HepG2 (cell line): ENCODE measurements at regions not wholly inside any gene's neighbourhood (a gene's known extent, or its start where the extent isn't known, plus 50 kb on each side); places are given as distances from the start of the nearest gene placed in this dataset.

Experiments
- AGO2 ChIP-seq: fragments of 200-400 bp; formaldehyde crosslinking; optimal IDR thresholded peaks from 2 replicates; pipeline ENCODE3; 2017; ENCODE audit warnings: mild to moderate bottlenecking, low read depth, low read length, moderate library complexity
- ELF1 ChIP-seq: sonication (generic); formaldehyde crosslinking; IDR thresholded peaks from 2 replicates; pipeline ENCODE4 v1.4.0; 2020; ENCODE audit warnings: missing genetic modification reagents
- EP300 ChIP-seq, 3 experiments: sonication (generic) in 1 of 3; formaldehyde crosslinking in 1 of 3; IDR thresholded peaks; 2 replicates each; pipeline versions ENCODE4 v1.5.1 to v1.6.1; 2011 to 2020; ENCODE audit warnings: low read depth in 2 of 3, low read length in 2 of 3, borderline replicate concordance in 1 of 3, improper control_type of control experiment in 1 of 3, mild to moderate bottlenecking in 1 of 3, missing genetic modification reagents in 1 of 3, moderate library complexity in 1 of 3
- FOXP1 ChIP-seq, 2 experiments: fragments of 450-650 bp in 1 of 2; IDR thresholded peaks; 2 replicates each; pipeline ENCODE4 v1.6.1; 2017 to 2018; ENCODE audit warnings: antibody characterized with exemption in 1 of 2
- JUN ChIP-seq: sonication (generic); formaldehyde crosslinking; IDR thresholded peaks from 2 replicates; pipeline ENCODE4 v1.4.0; 2020; ENCODE audit warnings: mild to moderate bottlenecking, missing genetic modification reagents
- KMT2A ChIP-seq: sonication (generic); formaldehyde crosslinking; IDR thresholded peaks from 2 replicates; pipeline ENCODE4 v1.4.0; 2020; ENCODE audit warnings: missing genetic modification reagents
- MAFF ChIP-seq: IDR thresholded peaks from 2 replicates; pipeline ENCODE4 v1.6.1; 2011; ENCODE audit warnings: low read depth, low read length, improper control_type of control experiment
- MXI1 ChIP-seq: IDR thresholded peaks from 3 replicates; pipeline ENCODE4 v1.6.1; 2012; ENCODE audit warnings: low read depth, low read length, inconsistent platforms, borderline replicate concordance
- MZF1 ChIP-seq: sonication (generic); formaldehyde crosslinking; IDR thresholded peaks from 2 replicates; pipeline ENCODE4 v1.8.1; 2023; ENCODE audit warnings: mild to moderate bottlenecking, missing genetic modification reagents, borderline replicate concordance
- NR2F2 ChIP-seq: IDR thresholded peaks from 2 replicates; pipeline ENCODE4 v1.6.1; 2012; ENCODE audit warnings: low read depth, inconsistent platforms, borderline replicate concordance
- SNAI1 ChIP-seq: sonication (generic); formaldehyde crosslinking; IDR thresholded peaks from 2 replicates; pipeline ENCODE4 v1.5.0; 2020; ENCODE audit warnings: mild to moderate bottlenecking, missing genetic modification reagents, borderline replicate concordance
- ZNF143 ChIP-seq: sonication (generic); formaldehyde crosslinking; IDR thresholded peaks from 2 replicates; pipeline ENCODE4 v1.4.0; 2020; ENCODE audit warnings: missing genetic modification reagents
- ZNF224 ChIP-seq: sonication (generic); formaldehyde crosslinking; IDR thresholded peaks from 2 replicates; pipeline ENCODE4 v1.5.0; 2020; ENCODE audit warnings: mild to moderate bottlenecking, missing genetic modification reagents
- ZNF232 ChIP-seq: sonication (generic); formaldehyde crosslinking; IDR thresholded peaks from 2 replicates; pipeline ENCODE4 v1.4.0; 2020; ENCODE audit warnings: missing genetic modification reagents, borderline replicate concordance
- ZNF30 ChIP-seq: sonication (generic); formaldehyde crosslinking; IDR thresholded peaks from 2 replicates; pipeline ENCODE4 v1.5.0; 2020; ENCODE audit warnings: mild to moderate bottlenecking, missing genetic modification reagents
- ZNF660 ChIP-seq: sonication (generic); formaldehyde crosslinking; IDR thresholded peaks from 2 replicates; pipeline ENCODE4 v1.5.1; 2020; ENCODE audit warnings: mild to moderate bottlenecking, low read depth, missing genetic modification reagents, borderline replicate concordance
- ZNF674 ChIP-seq: sonication (generic); formaldehyde crosslinking; IDR thresholded peaks from 2 replicates; pipeline ENCODE4 v1.5.0; 2020; ENCODE audit warnings: low read depth, mild to moderate bottlenecking, missing genetic modification reagents
- ZNF749 ChIP-seq: sonication (generic); formaldehyde crosslinking; IDR thresholded peaks from 2 replicates; pipeline ENCODE4 v1.8.0; 2022; ENCODE audit warnings: mild to moderate bottlenecking, missing genetic modification reagents, moderate library complexity, borderline replicate concordance
- TF ChIP-seq, protein P1 (sequence below): sonication (generic); formaldehyde crosslinking; IDR thresholded peaks from 2 replicates; pipeline ENCODE4 v1.4.0; 2020; ENCODE audit warnings: missing genetic modification reagents
- TF ChIP-seq, protein P2 (sequence below): sonication (generic); formaldehyde crosslinking; IDR thresholded peaks from 2 replicates; pipeline ENCODE4 v1.4.0; 2020; ENCODE audit warnings: missing genetic modification reagents
- TF ChIP-seq, protein P3 (sequence below), 2 experiments: fragments of 450-650 bp in 1 of 2; sonication (generic) in 1 of 2; formaldehyde crosslinking; IDR thresholded peaks; 2 replicates each; pipeline versions ENCODE4 v1.5.0 to v1.8.0; 2020 to 2022; ENCODE audit warnings: mild to moderate bottlenecking in 1 of 2, missing genetic modification reagents in 1 of 2
- TF ChIP-seq, protein P4 (sequence below): sonication (generic); formaldehyde crosslinking; IDR thresholded peaks from 2 replicates; pipeline ENCODE4 v1.4.0; 2020; ENCODE audit warnings: missing genetic modification reagents, mild to moderate bottlenecking, borderline replicate concordance
- TF ChIP-seq, protein P5 (sequence below): sonication (generic); formaldehyde crosslinking; IDR thresholded peaks from 2 replicates; pipeline ENCODE4 v1.5.1; 2020; ENCODE audit warnings: missing genetic modification reagents, mild to moderate bottlenecking, borderline replicate concordance

DNA sequence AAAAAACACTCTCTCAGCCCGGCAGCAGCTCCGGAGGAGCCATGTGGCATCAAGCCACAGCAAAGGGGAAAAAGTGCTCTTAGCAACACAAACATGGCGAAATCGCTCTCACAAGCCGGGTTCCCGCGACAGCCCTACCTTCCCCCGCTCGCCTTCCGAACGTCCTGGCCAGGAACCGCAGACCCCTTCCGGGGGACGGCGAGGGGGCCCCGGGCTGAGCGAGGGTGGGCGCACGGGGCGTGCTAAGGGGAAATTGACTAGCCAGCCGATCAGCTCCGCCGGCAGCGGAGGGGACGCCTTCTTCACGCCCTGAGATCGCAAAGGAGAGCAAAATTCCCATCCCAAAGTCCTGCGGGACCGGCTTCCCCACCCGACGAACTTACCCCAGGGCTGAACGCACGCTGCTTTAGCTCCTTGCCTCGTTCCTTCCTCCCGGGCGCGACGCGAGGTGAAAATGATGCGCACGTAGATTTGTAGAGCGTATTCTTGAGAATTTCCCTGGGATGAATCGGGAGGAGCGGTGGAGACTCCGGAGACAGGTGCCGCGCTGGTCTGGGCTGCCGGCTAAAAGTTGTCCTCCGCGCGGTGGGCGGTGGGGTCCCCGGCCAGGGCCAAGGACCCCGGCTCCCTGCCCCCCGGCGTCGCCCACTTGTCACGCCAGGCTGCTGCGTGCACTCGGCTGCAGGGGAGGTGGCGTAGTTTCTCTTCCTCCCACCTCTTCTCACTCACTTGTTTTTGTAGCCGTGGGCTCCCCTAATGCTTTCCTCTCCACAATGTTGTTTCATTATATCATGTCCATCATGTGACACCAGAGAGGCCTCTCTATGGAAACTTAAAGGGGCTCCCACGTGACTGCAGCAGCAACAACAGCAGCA lies 220.1 kb upstream of the MKLN1 start (continued):
- TF ChIP-seq, protein P1, sequence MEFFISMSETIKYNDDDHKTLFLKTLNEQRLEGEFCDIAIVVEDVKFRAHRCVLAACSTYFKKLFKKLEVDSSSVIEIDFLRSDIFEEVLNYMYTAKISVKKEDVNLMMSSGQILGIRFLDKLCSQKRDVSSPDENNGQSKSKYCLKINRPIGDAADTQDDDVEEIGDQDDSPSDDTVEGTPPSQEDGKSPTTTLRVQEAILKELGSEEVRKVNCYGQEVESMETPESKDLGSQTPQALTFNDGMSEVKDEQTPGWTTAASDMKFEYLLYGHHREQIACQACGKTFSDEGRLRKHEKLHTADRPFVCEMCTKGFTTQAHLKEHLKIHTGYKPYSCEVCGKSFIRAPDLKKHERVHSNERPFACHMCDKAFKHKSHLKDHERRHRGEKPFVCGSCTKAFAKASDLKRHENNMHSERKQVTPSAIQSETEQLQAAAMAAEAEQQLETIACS (CRISPR knock-in tag), result peak; percentile 56; the same call in 1 of the 2 replicates
- TF ChIP-seq MAFF (no peak), AGO2 (peak; percentile 88), KMT2A (CRISPR knock-in tag) (peak; percentile 79; the same call in 1 of the 2 replicates), ELF1 (no peak), ZNF660 (no peak), MXI1 (peak; percentile 58; the same call in 1 of the 3 replicates), SNAI1 (0 out of 2 replicates have a peak, but pooled peaks have one; percentile 66), ZNF143 (CRISPR knock-in tag) (no peak; the same call in 1 of the 2 replicates), ZNF30 (no peak), ZNF749 (CRISPR knock-in tag) (no peak), ZNF232 (CRISPR knock-in tag) (no peak), NR2F2 (no peak), ZNF674 (CRISPR knock-in tag) (0 out of 2 replicates have a peak, but pooled peaks have one; percentile 27), MZF1 (CRISPR knock-in tag) (no peak), ZNF224 (peak; percentile 23; the same call in 1 of the 2 replicates), FOXP1 (IDR thresholded peaks at IDR 0.05) (no peak), FOXP1 (CRISPR knock-in tag; IDR thresholded peaks at IDR 0.05) (peak; percentile 48; the same call in 1 of the 2 replicates), JUN (CRISPR knock-in tag) (no peak), EP300 (IDR thresholded peaks at IDR 0.05; ENCODE audit: low read depth in 2 of 2, low read length in 2 of 2) (no peak), EP300 (CRISPR knock-in tag; IDR thresholded peaks at IDR 0.05; ENCODE audit: borderline replicate concordance) (no peak)
- TF ChIP-seq, protein P2, sequence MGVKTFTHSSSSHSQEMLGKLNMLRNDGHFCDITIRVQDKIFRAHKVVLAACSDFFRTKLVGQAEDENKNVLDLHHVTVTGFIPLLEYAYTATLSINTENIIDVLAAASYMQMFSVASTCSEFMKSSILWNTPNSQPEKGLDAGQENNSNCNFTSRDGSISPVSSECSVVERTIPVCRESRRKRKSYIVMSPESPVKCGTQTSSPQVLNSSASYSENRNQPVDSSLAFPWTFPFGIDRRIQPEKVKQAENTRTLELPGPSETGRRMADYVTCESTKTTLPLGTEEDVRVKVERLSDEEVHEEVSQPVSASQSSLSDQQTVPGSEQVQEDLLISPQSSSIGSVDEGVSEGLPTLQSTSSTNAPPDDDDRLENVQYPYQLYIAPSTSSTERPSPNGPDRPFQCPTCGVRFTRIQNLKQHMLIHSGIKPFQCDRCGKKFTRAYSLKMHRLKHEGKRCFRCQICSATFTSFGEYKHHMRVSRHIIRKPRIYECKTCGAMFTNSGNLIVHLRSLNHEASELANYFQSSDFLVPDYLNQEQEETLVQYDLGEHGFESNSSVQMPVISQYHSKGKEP (CRISPR knock-in tag), result no peak
- TF ChIP-seq, protein P3, sequence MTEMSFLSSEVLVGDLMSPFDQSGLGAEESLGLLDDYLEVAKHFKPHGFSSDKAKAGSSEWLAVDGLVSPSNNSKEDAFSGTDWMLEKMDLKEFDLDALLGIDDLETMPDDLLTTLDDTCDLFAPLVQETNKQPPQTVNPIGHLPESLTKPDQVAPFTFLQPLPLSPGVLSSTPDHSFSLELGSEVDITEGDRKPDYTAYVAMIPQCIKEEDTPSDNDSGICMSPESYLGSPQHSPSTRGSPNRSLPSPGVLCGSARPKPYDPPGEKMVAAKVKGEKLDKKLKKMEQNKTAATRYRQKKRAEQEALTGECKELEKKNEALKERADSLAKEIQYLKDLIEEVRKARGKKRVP (CRISPR knock-in tag; IDR thresholded peaks at IDR 0.05), result no peak
- TF ChIP-seq, protein P4, sequence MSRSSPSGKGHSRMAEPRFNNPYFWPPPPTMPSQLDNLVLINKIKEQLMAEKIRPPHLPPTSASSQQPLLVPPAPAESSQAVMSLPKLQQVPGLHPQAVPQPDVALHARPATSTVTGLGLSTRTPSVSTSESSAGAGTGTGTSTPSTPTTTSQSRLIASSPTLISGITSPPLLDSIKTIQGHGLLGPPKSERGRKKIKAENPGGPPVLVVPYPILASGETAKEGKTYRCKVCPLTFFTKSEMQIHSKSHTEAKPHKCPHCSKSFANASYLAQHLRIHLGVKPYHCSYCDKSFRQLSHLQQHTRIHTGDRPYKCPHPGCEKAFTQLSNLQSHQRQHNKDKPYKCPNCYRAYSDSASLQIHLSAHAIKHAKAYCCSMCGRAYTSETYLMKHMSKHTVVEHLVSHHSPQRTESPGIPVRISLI, result no peak
- TF ChIP-seq, protein P5, sequence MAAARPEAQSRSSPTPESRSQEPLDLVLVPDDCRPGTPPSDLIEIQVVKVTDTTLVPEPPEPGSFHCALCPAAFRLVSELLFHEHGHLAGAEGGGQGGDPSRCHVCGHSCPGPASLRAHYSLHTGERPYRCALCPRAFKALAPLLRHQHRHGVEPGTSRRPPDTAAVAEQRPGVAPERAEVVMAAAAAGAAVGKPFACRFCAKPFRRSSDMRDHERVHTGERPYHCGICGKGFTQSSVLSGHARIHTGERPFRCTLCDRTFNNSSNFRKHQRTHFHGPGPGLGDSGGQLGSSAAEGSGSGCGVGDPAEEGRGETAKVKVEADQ, result peak; percentile 64; the same call in 1 of the 2 replicates
